HUES48 (cell line): ENCODE measurements at regions not wholly inside any gene's neighbourhood (a gene's known extent, or its start where the extent isn't known, plus 50 kb on each side); places are given as distances from the start of the nearest gene placed in this dataset.
"Not testable (repeated sequence)": the region's sequence is repeated elsewhere in the genome, so short reads cannot be mapped to it uniquely, and the experiment has no call there.

ENCODE experiments used
- H3K27ac ChIP-seq: one replicate; pipeline ENCODE4 v1.7.0; 2013; ENCODE audit warnings: low read depth, low read length, inconsistent platforms
- H3K27me3 ChIP-seq: 2 replicates; pipeline ENCODE4 v1.6.1; 2013; ENCODE audit warnings: mild to moderate bottlenecking, low read length; ENCODE audit not compliant: control insufficient read depth, insufficient read depth
- H3K36me3 ChIP-seq: 2 replicates; pipeline ENCODE4 v1.6.1; 2013; ENCODE audit warnings: low read length; ENCODE audit not compliant: control insufficient read depth, insufficient read depth
- H3K4me1 ChIP-seq: 2 replicates; pipeline ENCODE4 v1.6.1; 2013; ENCODE audit warnings: mild to moderate bottlenecking, low read length; ENCODE audit not compliant: control insufficient read depth, insufficient read depth
- H3K4me3 ChIP-seq: 2 replicates; pipeline ENCODE4 v1.5.1; 2013; ENCODE audit warnings: mild to moderate bottlenecking, low read depth, low read length
- H3K9ac ChIP-seq: 2 replicates; pipeline ENCODE4 v1.6.1; 2013; ENCODE audit warnings: mild to moderate bottlenecking, low read depth, low read length, moderate library complexity
- H3K9me3 ChIP-seq: 2 replicates; pipeline ENCODE4 v1.6.1; 2013; ENCODE audit warnings: low read length; ENCODE audit not compliant: control insufficient read depth, insufficient read depth

- H3K27ac ChIP-seq, H3K36me3 ChIP-seq, H3K4me1 ChIP-seq, H3K9me3 ChIP-seq, H3K9ac ChIP-seq, H3K27me3 ChIP-seq, H3K4me3 ChIP-seq: not testable (repeated sequence)
These were observed 387.7 kb downstream of the RAP2B start for GRCh38 chr3:153549686-153550085.

- H3K27ac ChIP-seq = no peak overlapping the region
- no peaks in the 10 kb centered on the region for H3K36me3 ChIP-seq
- H3K4me1 ChIP-seq = peaks cover 10% of the 10 kb centered on the region; the same call in 1 of the 2 replicates
- no peak overlapping the region for H3K4me3 ChIP-seq
- no peaks in the 10 kb centered on the region for H3K27me3 ChIP-seq
- H3K9ac ChIP-seq = no peak overlapping the region
- H3K9me3 ChIP-seq = no peaks in the 10 kb centered on the region
These were observed 389.7 kb downstream of the RAP2B start for GRCh38 chr3:153551536-153552285.

GRCh38 chr3:153552887-153553604 is 391.0 kb downstream of the RAP2B start:
- Histone ChIP-seq H3K4me1 (peaks cover 7% of the 10 kb centered on the region; the same call in 1 of the 2 replicates), H3K4me3 (no peak overlapping the region), H3K9ac (no peak overlapping the region), H3K27ac (no peak overlapping the region), H3K9me3 (no peaks in the 10 kb centered on the region), H3K27me3 (no peaks in the 10 kb centered on the region), H3K36me3 (no peaks in the 10 kb centered on the region)

- Histone ChIP-seq H3K27ac (no peak overlapping the region), H3K4me1 (peaks cover 4% of the 10 kb centered on the region; the same call in 1 of the 2 replicates), H3K4me3 (no peak overlapping the region), H3K9ac (no peak overlapping the region), H3K36me3 (no peaks in the 10 kb centered on the region), H3K9me3 (no peaks in the 10 kb centered on the region), H3K27me3 (no peaks in the 10 kb centered on the region)
These were observed 391.5 kb downstream of the RAP2B start for GRCh38 chr3:153553605-153553945.

- Histone ChIP-seq H3K9ac (no peak overlapping the region), H3K4me3 (no peak overlapping the region), H3K27me3 (no peaks in the 10 kb centered on the region), H3K4me1 (peaks cover 4% of the 10 kb centered on the region; the same call in 1 of the 2 replicates), H3K27ac (no peak overlapping the region), H3K36me3 (no peaks in the 10 kb centered on the region), H3K9me3 (0 out of 2 replicates have a peak, but pooled peaks cover 6% of the 10 kb centered on the region)
These were observed 393.9 kb downstream of the RAP2B start for GRCh38 chr3:153555919-153556318.

GRCh38 chr3:153559366-153559765 is 397.3 kb downstream of the RAP2B start:
- H3K4me1 ChIP-seq, H3K27ac ChIP-seq, H3K9ac ChIP-seq, H3K4me3 ChIP-seq, H3K27me3 ChIP-seq, H3K36me3 ChIP-seq: not testable (repeated sequence)
- peaks cover 22% of the 10 kb centered on the region for H3K9me3 ChIP-seq

GRCh38 chr3:153567011-153567410 is 405.0 kb downstream of the RAP2B start:
- Histone ChIP-seq H3K4me1 (no peaks in the 10 kb centered on the region), H3K9me3 (peaks cover 21% of the 10 kb centered on the region), H3K36me3 (no peaks in the 10 kb centered on the region), H3K9ac (no peak overlapping the region), H3K4me3 (no peak overlapping the region), H3K27me3 (no peaks in the 10 kb centered on the region), H3K27ac (no peak overlapping the region)

- no peak overlapping the region for H3K4me3 ChIP-seq
These were observed 405.5 kb downstream of the RAP2B start for GRCh38 chr3:153567556-153567955.

GRCh38 chr3:153570481-153570880 is 408.5 kb downstream of the RAP2B start:
- H3K27me3 ChIP-seq, H3K9me3 ChIP-seq, H3K4me3 ChIP-seq, H3K9ac ChIP-seq, H3K4me1 ChIP-seq, H3K27ac ChIP-seq, H3K36me3 ChIP-seq: not testable (repeated sequence)

More at GRCh38 chr3:153567556-153567955, 405.5 kb downstream of the RAP2B start:
- no peak overlapping the region for H3K27ac ChIP-seq
- no peaks in the 10 kb centered on the region for H3K4me1 ChIP-seq
- no peaks in the 10 kb centered on the region for H3K36me3 ChIP-seq
- peaks cover 18% of the 10 kb centered on the region for H3K9me3 ChIP-seq
- no peak overlapping the region for H3K9ac ChIP-seq
- no peaks in the 10 kb centered on the region for H3K27me3 ChIP-seq

GRCh38 chr3:153572165-153572564 is 410.1 kb downstream of the RAP2B start:
- H3K9me3 ChIP-seq = no peaks in the 10 kb centered on the region
- H3K9ac ChIP-seq = no peak overlapping the region
- H3K27me3 ChIP-seq = no peaks in the 10 kb centered on the region
- H3K27ac ChIP-seq = no peak overlapping the region
- H3K4me1 ChIP-seq = no peaks in the 10 kb centered on the region
- no peaks in the 10 kb centered on the region for H3K36me3 ChIP-seq
- no peak overlapping the region for H3K4me3 ChIP-seq

GRCh38 chr3:153572654-153573053 is 410.6 kb downstream of the RAP2B start:
- no peak overlapping the region for H3K27ac ChIP-seq
- H3K27me3 ChIP-seq = no peaks in the 10 kb centered on the region
- no peaks in the 10 kb centered on the region for H3K4me1 ChIP-seq

More at GRCh38 chr3:153572654-153573053, 410.6 kb downstream of the RAP2B start:
- no peak overlapping the region for H3K4me3 ChIP-seq
- no peaks in the 10 kb centered on the region for H3K36me3 ChIP-seq
- no peak overlapping the region for H3K9ac ChIP-seq
- no peaks in the 10 kb centered on the region for H3K9me3 ChIP-seq
